PC-9 (cell line): ENCODE measurements at regions not wholly inside any gene's neighbourhood (a gene's known extent, or its start where the extent isn't known, plus 50 kb on each side); places are given as distances from the start of the nearest gene placed in this dataset.

Experiments
- BruUV-seq: library from RNA; stranded (reverse); fragments of 400-500 nt; replicated peaks from 2 replicates; lab custom pipeline; 2021; lab: Mats Ljungman, UMichigan
- CTCF ChIA-PET: fragments of 300-600 bp; sonication (Branson Sonifier 250); formaldehyde crosslinking; loops from one replicate; lab custom pipeline; 2022; ENCODE audit warnings: antibody characterized with exemption; lab: Charles Lee
- POLR2A ChIA-PET: fragments of 300-600 bp; sonication (Branson Sonifier 250); formaldehyde crosslinking; loops from one replicate; lab custom pipeline; 2022; ENCODE audit warnings: antibody characterized with exemption; ENCODE audit not compliant: unreplicated experiment; lab: Charles Lee
- DNase-seq, 2 experiments: peaks; one replicate each; pipeline versions ENCODE4 v3.0.0 to v3.0.0-alpha.2; 2015 to 2022; ENCODE audit warnings: mixed read lengths in 1 of 2
- H2AFZ ChIP-seq: fragments of 200-600 bp; sonication (generic); 2 replicates; pipeline ENCODE4 v1.8.1; 2017; ENCODE audit warnings: antibody characterized with exemption
- H3F3A ChIP-seq: fragments of 200-600 bp; sonication (generic); 2 replicates; pipeline ENCODE4 v1.8.1; 2017; ENCODE audit warnings: antibody characterized with exemption, mild to moderate bottlenecking, low read depth; ENCODE audit not compliant: insufficient read depth
- H3K27ac ChIP-seq: fragments of 200-600 bp; sonication (generic); 2 replicates; pipeline ENCODE4 v1.6.1; 2016; ENCODE audit warnings: mixed run types
- H3K27me3 ChIP-seq: fragments of 200-600 bp; sonication (generic); 2 replicates; pipeline ENCODE4 v1.6.1; 2016; ENCODE audit warnings: low read depth, mixed run types; ENCODE audit not compliant: insufficient read depth
- H3K36me3 ChIP-seq: fragments of 200-600 bp; sonication (generic); 2 replicates; pipeline ENCODE4 v1.6.1; 2016; ENCODE audit warnings: low read depth, mixed run types
- H3K4me1 ChIP-seq: fragments of 200-600 bp; sonication (generic); replicated peaks from 2 replicates; pipeline ENCODE4 v1.6.1; 2016; ENCODE audit warnings: mixed run types; ENCODE audit not compliant: insufficient read depth
- H3K4me2 ChIP-seq: fragments of 200-600 bp; sonication (generic); 2 replicates; pipeline ENCODE4 v1.6.1; 2017; ENCODE audit warnings: mixed run types
- H3K4me3 ChIP-seq: fragments of 200-600 bp; sonication (generic); 2 replicates; pipeline ENCODE4 v1.6.1; 2016; ENCODE audit warnings: mixed run types
- H3K79me2 ChIP-seq: fragments of 200-600 bp; sonication (generic); 2 replicates; pipeline ENCODE4 v1.6.1; 2017; ENCODE audit warnings: low read depth, mixed run types
- H3K9me2 ChIP-seq: fragments of 200-600 bp; sonication (generic); 2 replicates; pipeline ENCODE4 v1.8.1; 2017; ENCODE audit warnings: mild to moderate bottlenecking; ENCODE audit not compliant: insufficient read depth
- H3K9me3 ChIP-seq: fragments of 200-600 bp; sonication (generic); 2 replicates; pipeline ENCODE4 v1.8.1; 2016; ENCODE audit warnings: low read depth; ENCODE audit not compliant: insufficient read depth
- H4K20me1 ChIP-seq: fragments of 200-600 bp; sonication (generic); 2 replicates; pipeline ENCODE4 v1.8.1; 2017; ENCODE audit not compliant: insufficient read depth
- EZH2 ChIP-seq: fragments of 200-600 bp; sonication (generic); IDR thresholded peaks from 2 replicates; pipeline ENCODE4 v1.8.0; 2017; ENCODE audit warnings: antibody characterized with exemption, low read depth
- intact Hi-C: fragments of 100-400 bp; cut with micrococcal nuclease; formaldehyde crosslinking; loops from one replicate; pipeline ENCODE4 v1.10.0; 2022; ENCODE audit not compliant: unreplicated experiment
- TF ChIP-seq, protein P1 (sequence below): fragments of 200-600 bp; sonication (generic); conservative IDR thresholded peaks from 2 replicates; pipeline ENCODE4 v1.6.1; 2017; ENCODE audit warnings: mixed run types, antibody characterized with exemption, mild to moderate bottlenecking, moderate library complexity

DNA sequence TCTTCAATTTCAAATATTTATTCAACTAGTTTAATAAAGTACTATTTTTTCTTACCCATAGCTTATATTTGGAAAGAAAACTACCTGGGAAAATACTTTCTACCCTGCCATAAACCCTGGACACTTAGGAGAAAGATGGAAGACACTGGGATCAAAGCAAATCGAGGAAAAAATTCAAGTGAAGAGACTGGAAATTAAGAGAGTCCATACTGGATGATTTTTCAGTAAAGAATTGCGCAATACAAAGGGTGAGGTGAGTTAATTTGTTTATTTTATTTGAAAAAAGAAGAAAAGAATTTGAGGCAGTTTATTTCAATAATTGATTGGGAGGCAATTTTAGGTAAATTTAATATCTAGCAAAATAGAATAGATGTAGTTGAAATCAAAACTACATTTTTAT, 331.8 kb upstream of the ITGA1 start:
- Histone ChIP-seq H3K4me3 (no peak overlapping the region), H3K9me3 (no peaks in the 10 kb centered on the region), H3K27ac (no peak overlapping the region), H3K4me1 (no peaks in the 10 kb centered on the region), H3K79me2 (no peaks in the 10 kb centered on the region), H3K4me2 (no peak overlapping the region), H4K20me1 (no peaks in the 10 kb centered on the region), H2AFZ (no peak overlapping the region), H3K27me3 (no peaks in the 10 kb centered on the region), H3F3A (no peaks in the 10 kb centered on the region), H3K36me3 (no peaks in the 10 kb centered on the region), H3K9me2 (no peaks in the 10 kb centered on the region)
- CTCF ChIA-PET: no interaction called here
- DNase-seq: no peak
- intact Hi-C loops: no loop called here
- POLR2A ChIA-PET: no interaction called here
- TF ChIP-seq, protein P1, sequence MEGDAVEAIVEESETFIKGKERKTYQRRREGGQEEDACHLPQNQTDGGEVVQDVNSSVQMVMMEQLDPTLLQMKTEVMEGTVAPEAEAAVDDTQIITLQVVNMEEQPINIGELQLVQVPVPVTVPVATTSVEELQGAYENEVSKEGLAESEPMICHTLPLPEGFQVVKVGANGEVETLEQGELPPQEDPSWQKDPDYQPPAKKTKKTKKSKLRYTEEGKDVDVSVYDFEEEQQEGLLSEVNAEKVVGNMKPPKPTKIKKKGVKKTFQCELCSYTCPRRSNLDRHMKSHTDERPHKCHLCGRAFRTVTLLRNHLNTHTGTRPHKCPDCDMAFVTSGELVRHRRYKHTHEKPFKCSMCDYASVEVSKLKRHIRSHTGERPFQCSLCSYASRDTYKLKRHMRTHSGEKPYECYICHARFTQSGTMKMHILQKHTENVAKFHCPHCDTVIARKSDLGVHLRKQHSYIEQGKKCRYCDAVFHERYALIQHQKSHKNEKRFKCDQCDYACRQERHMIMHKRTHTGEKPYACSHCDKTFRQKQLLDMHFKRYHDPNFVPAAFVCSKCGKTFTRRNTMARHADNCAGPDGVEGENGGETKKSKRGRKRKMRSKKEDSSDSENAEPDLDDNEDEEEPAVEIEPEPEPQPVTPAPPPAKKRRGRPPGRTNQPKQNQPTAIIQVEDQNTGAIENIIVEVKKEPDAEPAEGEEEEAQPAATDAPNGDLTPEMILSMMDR: no peak
- no peak for TF ChIP-seq EZH2
- BruUV-seq: no TSS peak

DNA sequence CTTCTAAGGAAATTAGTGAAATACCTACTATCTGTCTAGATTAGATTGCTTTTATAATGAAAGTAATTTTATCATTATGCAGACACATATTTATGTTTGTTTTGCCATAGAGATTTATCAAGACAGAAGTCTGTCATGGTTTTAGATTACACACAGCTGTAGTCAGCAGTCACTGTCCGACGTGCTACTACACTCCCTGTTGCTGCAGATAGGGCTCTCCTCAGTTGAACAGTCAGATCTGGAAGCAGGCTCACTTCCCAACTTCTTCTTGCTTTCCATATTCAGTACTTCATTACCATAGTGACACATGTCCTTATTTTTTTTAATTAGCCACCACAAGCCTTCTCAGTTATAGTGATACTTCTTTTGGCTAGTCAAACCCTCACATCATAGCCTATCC, 329.9 kb upstream of the ITGA1 start:
- Histone ChIP-seq H4K20me1 (no peaks in the 10 kb centered on the region), H2AFZ (no peak overlapping the region), H3K4me3 (no peak overlapping the region), H3K36me3 (no peaks in the 10 kb centered on the region), H3K27ac (no peak overlapping the region), H3K79me2 (no peaks in the 10 kb centered on the region), H3K9me2 (no peaks in the 10 kb centered on the region), H3K27me3 (no peaks in the 10 kb centered on the region), H3F3A (no peaks in the 10 kb centered on the region), H3K4me1 (no peaks in the 10 kb centered on the region), H3K4me2 (no peak overlapping the region), H3K9me3 (no peaks in the 10 kb centered on the region)
- ChIA-PET POLR2A (no interaction called here), CTCF (no interaction called here)
- BruUV-seq: no TSS peak
- no peak for TF ChIP-seq EZH2
- TF ChIP-seq, protein P1: no peak
- no peak for DNase-seq
- intact Hi-C loops: no loop called here

DNA sequence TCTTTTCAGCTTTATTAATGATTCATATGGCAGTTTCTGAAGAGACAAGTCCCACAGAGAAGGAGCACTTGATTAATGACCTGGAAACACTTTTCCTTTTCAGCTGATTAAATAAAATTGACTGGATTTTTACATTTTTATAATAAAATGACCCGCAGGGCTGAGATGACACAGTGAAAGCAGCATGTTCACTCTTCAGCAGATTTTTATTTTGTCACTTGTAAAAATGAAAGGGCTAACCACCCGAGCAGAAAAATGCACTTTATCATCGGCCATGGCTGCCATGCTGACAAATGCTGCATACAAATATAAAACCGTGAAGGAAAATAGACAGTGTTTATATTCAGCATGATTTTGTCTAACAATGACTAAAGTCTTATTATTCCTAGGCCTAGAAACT, 321.6 kb upstream of the ITGA1 start:
- Histone ChIP-seq H3K36me3 (no peaks in the 10 kb centered on the region), H3F3A (no peaks in the 10 kb centered on the region), H3K79me2 (no peaks in the 10 kb centered on the region), H4K20me1 (no peaks in the 10 kb centered on the region), H3K4me3 (no peak overlapping the region), H3K27ac (no peak overlapping the region), H3K27me3 (no peaks in the 10 kb centered on the region), H2AFZ (no peak overlapping the region), H3K4me1 (no peaks in the 10 kb centered on the region), H3K4me2 (no peak overlapping the region), H3K9me2 (no peaks in the 10 kb centered on the region; the same call in 1 of the 2 replicates), H3K9me3 (no peaks in the 10 kb centered on the region)
- TF ChIP-seq, protein P1: no peak
- no peak for TF ChIP-seq EZH2
- intact Hi-C loops: no loop called here
- ChIA-PET POLR2A (no interaction called here), CTCF (no interaction called here)
- DNase-seq: no peak
- BruUV-seq: no TSS peak
